Stimulated activated CD4-positive, alpha-beta T cell treated with anti-CD3 and anti-CD28 coated beads, Interleukin-12 subunit alpha, Interleukin-12 subunit beta, amount 100 ng/mL, for 48 hours (primary cell): ENCODE measurements at regions not wholly inside any gene's neighbourhood (a gene's known extent, or its start where the extent isn't known, plus 50 kb on each side); places are given as distances from the start of the nearest gene placed in this dataset.
"Not testable (repeated sequence)": the region's sequence is repeated elsewhere in the genome, so short reads cannot be mapped to it uniquely, and the experiment has no call there.

Experiments used
- DNase-seq, 3 donors: peaks; one replicate each; pipeline ENCODE4 v3.0.0-alpha.2; 2020; ENCODE audit warnings: low read depth in 2 of 3, low spot score in 1 of 3

- no peak for DNase-seq
Observed at GRCh38 chr1:228939001-228939691, 203.9 kb downstream of the RHOU start.

GRCh38 chr1:228939881-228940392, 204.7 kb downstream of the RHOU start:
- no peak for DNase-seq

- no peak for DNase-seq
Observed at GRCh38 chr1:228940526-228940925, 205.2 kb downstream of the RHOU start.

GRCh38 chr1:228940926-228941325, 205.6 kb downstream of the RHOU start:
- no peak for DNase-seq

- DNase-seq: no peak
Observed at GRCh38 chr1:228941666-228942065, 206.4 kb downstream of the RHOU start.

GRCh38 chr1:228943436-228943835, 208.2 kb downstream of the RHOU start:
- DNase-seq: no peak

GRCh38 chr1:228944296-228944695, 209.0 kb downstream of the RHOU start:
- no peak for DNase-seq

GRCh38 chr1:228944935-228945371, 209.7 kb downstream of the RHOU start:
- no peak for DNase-seq

- DNase-seq: no peak
Observed at GRCh38 chr1:228945885-228946284, 210.6 kb downstream of the RHOU start.

- DNase-seq: not testable (repeated sequence)
Observed at GRCh38 chr1:228949617-228950016, 214.3 kb downstream of the RHOU start.

GRCh38 chr1:228953207-228953606, 217.9 kb downstream of the RHOU start:
- no peak for DNase-seq

- not testable (repeated sequence) for DNase-seq
Observed at GRCh38 chr1:228953808-228954207, 218.5 kb downstream of the RHOU start.

- no peak for DNase-seq
Observed at GRCh38 chr1:228955691-228956090, 220.4 kb downstream of the RHOU start.

- DNase-seq: no peak
Observed at GRCh38 chr1:228956864-228957263, 221.6 kb downstream of the RHOU start.

GRCh38 chr1:228957535-228957934, 222.3 kb downstream of the RHOU start:
- no peak for DNase-seq

GRCh38 chr1:228958121-228958520, 222.8 kb downstream of the RHOU start:
- no peak for DNase-seq

- DNase-seq: no peak
Observed at GRCh38 chr1:228958741-228959140, 223.5 kb downstream of the RHOU start.

- no peak for DNase-seq
Observed at GRCh38 chr1:228960705-228961104, 225.4 kb downstream of the RHOU start.

GRCh38 chr1:228961511-228961910, 226.2 kb downstream of the RHOU start:
- DNase-seq: no peak

- DNase-seq: no peak
Observed at GRCh38 chr1:228963795-228964177, 228.5 kb downstream of the RHOU start.

GRCh38 chr1:228964178-228965089, 229.2 kb downstream of the RHOU start:
- no peak for DNase-seq
